ENCODE measurements at regions not wholly inside any gene's neighbourhood (a gene's known extent, or its start where the extent isn't known, plus 50 kb on each side); places are given as distances from the start of the nearest gene placed in this dataset.
"Not testable (repeated sequence)": the region's sequence is repeated elsewhere in the genome, so short reads cannot be mapped to it uniquely, and the experiment has no call there.

- peak; percentile 34 for DNase-seq (ENCODE audit: low read depth)
Measured at GRCh38 chr5:124963236-124963919, 216.9 kb upstream of the ZNF608 start.

GRCh38 chr5:124966741-124967140, 220.3 kb upstream of the ZNF608 start:
- not testable (repeated sequence) for DNase-seq (ENCODE audit: low read depth)

GRCh38 chr5:124970381-124970780, 223.9 kb upstream of the ZNF608 start:
- not testable (repeated sequence) for DNase-seq (ENCODE audit: low read depth)

- DNase-seq (ENCODE audit: low read depth) = no peak
Measured at GRCh38 chr5:124972703-124973102, 226.3 kb upstream of the ZNF608 start.

- no peak for DNase-seq (ENCODE audit: low read depth)
Measured at GRCh38 chr5:124973661-124974060, 227.2 kb upstream of the ZNF608 start.

GRCh38 chr5:124976086-124976485, 229.6 kb upstream of the ZNF608 start:
- no peak for DNase-seq (ENCODE audit: low read depth)

- no peak for DNase-seq (ENCODE audit: low read depth)
Measured at GRCh38 chr5:124979251-124979650, 232.8 kb upstream of the ZNF608 start.

- no peak for DNase-seq (ENCODE audit: low read depth)
Measured at GRCh38 chr5:124980163-124980941, 233.9 kb upstream of the ZNF608 start.

- DNase-seq (ENCODE audit: low read depth) = no peak
Measured at GRCh38 chr5:124981901-124982300, 235.5 kb upstream of the ZNF608 start.

GRCh38 chr5:124986170-124986569, 239.7 kb upstream of the ZNF608 start:
- DNase-seq (ENCODE audit: low read depth) = no peak

GRCh38 chr5:124986667-124987066, 240.2 kb upstream of the ZNF608 start:
- DNase-seq (ENCODE audit: low read depth) = no peak

- not testable (repeated sequence) for DNase-seq (ENCODE audit: low read depth)
Measured at GRCh38 chr5:124987786-124988185, 241.3 kb upstream of the ZNF608 start.

- DNase-seq (ENCODE audit: low read depth) = no peak
Measured at GRCh38 chr5:124990723-124991122, 244.3 kb upstream of the ZNF608 start.

- DNase-seq (ENCODE audit: low read depth) = no peak
Measured at GRCh38 chr5:124995421-124995820, 249.0 kb upstream of the ZNF608 start.

- DNase-seq (ENCODE audit: low read depth) = peak; percentile 2
Measured at GRCh38 chr5:124996023-124996763, 249.8 kb upstream of the ZNF608 start.

GRCh38 chr5:124996764-124997077, 250.3 kb upstream of the ZNF608 start:
- no peak for DNase-seq (ENCODE audit: low read depth)

GRCh38 chr5:124997186-124997893, 250.9 kb upstream of the ZNF608 start:
- no peak for DNase-seq (ENCODE audit: low read depth)

GRCh38 chr5:124998520-124998919, 252.1 kb upstream of the ZNF608 start:
- no peak for DNase-seq (ENCODE audit: low read depth)

GRCh38 chr5:125002727-125003598, 256.5 kb upstream of the ZNF608 start:
- DNase-seq (ENCODE audit: low read depth) = no peak

GRCh38 chr5:125004009-125004408, 257.6 kb upstream of the ZNF608 start:
- no peak for DNase-seq (ENCODE audit: low read depth)

GRCh38 chr5:125005266-125005665, 258.8 kb upstream of the ZNF608 start:
- DNase-seq (ENCODE audit: low read depth) = no peak
